ENCODE measurements at regions not wholly inside any gene's neighbourhood (a gene's known extent, or its start where the extent isn't known, plus 50 kb on each side); places are given as distances from the start of the nearest gene placed in this dataset.

DNA sequence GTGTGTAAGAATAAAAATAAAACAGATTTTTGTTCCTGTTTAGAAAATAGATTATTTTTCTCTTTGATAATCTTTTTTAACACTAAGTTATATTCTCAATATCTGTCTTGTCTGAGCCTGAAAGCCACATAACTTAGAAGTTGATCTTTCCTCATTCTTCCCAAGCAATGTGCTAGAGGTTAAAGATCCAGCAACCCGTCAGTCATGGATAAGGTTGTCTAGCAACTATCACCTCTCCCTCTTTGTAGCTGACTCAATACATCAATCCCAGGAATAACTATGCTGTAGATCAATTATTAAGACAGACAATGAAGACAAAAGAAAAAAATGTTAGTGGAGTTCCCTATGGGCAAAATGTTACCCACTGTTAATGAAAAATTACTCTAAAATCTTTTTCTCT lies 813.1 kb upstream of the CCDC179 start:
- TF ChIP-seq, protein P1, sequence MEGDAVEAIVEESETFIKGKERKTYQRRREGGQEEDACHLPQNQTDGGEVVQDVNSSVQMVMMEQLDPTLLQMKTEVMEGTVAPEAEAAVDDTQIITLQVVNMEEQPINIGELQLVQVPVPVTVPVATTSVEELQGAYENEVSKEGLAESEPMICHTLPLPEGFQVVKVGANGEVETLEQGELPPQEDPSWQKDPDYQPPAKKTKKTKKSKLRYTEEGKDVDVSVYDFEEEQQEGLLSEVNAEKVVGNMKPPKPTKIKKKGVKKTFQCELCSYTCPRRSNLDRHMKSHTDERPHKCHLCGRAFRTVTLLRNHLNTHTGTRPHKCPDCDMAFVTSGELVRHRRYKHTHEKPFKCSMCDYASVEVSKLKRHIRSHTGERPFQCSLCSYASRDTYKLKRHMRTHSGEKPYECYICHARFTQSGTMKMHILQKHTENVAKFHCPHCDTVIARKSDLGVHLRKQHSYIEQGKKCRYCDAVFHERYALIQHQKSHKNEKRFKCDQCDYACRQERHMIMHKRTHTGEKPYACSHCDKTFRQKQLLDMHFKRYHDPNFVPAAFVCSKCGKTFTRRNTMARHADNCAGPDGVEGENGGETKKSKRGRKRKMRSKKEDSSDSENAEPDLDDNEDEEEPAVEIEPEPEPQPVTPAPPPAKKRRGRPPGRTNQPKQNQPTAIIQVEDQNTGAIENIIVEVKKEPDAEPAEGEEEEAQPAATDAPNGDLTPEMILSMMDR (IDR thresholded peaks at IDR 0.05; ENCODE audit: low read length, missing control alignments), result no peak
- H3K4me3 ChIP-seq (replicated peaks; ENCODE audit: low read depth, low read length), result no peak overlapping the region
- no peak for DNase-seq (ENCODE audit: low read depth)

DNA sequence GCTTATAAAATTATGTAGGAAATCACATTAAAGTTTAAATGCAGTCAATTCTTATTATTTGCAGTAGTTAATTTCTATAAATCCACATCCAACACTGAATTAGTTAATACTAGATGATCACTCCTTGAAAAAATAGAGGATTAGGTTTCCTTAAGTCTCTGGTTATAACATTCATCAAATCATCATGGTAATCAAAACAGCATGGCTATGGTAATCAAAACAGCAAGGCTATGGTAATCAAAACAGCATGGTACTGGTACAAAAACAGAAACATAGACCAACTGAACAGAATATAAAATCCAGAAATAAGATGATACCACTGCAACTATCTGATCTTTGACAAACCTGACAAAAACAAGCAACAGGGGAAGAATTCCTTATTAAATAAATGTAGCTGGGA lies 814.6 kb upstream of the CCDC179 start:
- no peak overlapping the region for H3K4me3 ChIP-seq (replicated peaks; ENCODE audit: low read depth, low read length)
- TF ChIP-seq, protein P1 (IDR thresholded peaks at IDR 0.05; ENCODE audit: low read length, missing control alignments), result no peak
- DNase-seq (ENCODE audit: low read depth), result no peak

DNA sequence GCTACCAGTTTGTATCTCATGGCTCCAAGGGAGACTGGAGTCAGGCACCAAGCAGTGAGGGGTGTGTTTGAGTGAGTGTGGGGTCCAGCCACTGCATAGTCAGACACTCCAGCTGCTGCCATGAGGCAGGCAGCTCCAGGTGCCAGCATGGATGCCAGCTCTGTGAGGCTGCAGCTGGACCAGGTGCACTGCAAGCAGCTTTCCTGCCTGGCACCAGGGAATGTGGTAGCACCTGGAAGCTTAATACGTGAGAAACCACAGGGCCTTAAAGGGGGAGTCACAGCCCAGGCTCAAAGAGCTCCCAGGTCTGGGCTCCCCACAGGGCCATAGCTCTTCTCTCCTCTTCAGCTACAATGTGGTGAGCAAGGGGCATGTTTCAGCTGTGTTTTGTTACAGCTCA lies 817.8 kb upstream of the LUZP2 start:
- TF ChIP-seq, protein P1 (IDR thresholded peaks at IDR 0.05; ENCODE audit: low read length, missing control alignments), result no peak
- no peak for DNase-seq (ENCODE audit: low read depth)
- H3K4me3 ChIP-seq (replicated peaks; ENCODE audit: low read depth, low read length), result no peak overlapping the region

DNA sequence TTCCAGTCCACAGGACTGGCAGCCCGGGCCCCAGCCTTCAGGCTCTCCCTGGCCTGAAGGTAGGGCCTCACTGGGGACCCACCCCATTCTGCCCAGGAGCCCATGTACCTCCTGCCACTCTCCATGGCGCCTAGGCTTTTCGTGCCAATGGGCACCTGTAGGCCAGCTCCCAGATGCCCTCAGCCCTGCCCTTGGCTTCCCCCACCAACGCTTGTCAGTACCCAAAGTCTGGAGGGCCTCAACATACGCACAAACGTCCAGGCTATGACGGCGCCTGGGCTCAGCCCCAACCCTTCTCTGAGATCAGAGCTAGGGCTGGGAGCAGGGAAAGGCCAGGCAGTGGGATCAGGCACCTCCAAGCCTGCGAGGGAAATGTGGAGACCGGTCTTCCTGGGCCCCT lies 816.9 kb upstream of the LUZP2 start:
- DNase-seq (ENCODE audit: low read depth), result no peak
- TF ChIP-seq, protein P1 (IDR thresholded peaks at IDR 0.05; ENCODE audit: low read length, missing control alignments), result no peak
- no peak overlapping the region for H3K4me3 ChIP-seq (replicated peaks; ENCODE audit: low read depth, low read length)

DNA sequence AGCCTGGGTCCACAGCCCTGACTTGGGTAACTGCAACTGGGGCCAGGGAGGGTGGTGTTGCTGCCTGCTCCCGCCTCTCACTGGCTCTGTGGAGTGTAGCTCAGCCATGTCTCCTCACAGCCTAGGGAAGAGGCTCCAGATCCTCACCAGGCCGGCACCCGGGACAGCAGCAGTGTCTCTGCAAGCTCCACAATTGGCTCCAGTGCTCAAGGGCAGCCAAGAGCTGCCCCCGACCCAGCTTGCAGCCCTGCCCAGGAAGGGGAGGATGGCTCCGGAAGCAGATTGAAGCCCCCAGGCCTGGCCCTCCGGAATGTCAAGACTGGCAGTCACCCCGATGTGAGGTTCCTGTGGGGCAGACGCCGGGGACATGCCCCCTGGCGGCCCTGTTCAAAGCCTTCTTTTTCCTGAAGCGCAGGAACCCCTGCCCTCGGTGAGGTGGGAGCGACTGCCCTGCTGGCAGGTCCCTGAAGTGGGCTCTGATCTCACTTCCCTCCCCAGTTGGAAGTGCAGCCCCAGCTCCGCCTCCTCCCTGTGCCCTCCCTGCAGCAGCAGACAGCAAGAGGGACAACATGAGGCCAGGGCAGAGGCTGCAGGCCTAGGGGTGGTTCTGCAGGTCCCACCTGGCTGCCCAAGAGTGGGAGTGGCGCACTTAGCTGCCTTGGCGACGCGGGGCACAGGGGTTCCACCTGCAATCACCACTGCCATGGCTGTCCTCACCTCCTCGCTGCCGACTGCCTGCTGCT lies 816.2 kb upstream of the LUZP2 start:
- no peak overlapping the region for H3K4me3 ChIP-seq (replicated peaks; ENCODE audit: low read depth, low read length)
- DNase-seq (ENCODE audit: low read depth), result no peak
- TF ChIP-seq, protein P1 (IDR thresholded peaks at IDR 0.05; ENCODE audit: low read length, missing control alignments), result no peak

DNA sequence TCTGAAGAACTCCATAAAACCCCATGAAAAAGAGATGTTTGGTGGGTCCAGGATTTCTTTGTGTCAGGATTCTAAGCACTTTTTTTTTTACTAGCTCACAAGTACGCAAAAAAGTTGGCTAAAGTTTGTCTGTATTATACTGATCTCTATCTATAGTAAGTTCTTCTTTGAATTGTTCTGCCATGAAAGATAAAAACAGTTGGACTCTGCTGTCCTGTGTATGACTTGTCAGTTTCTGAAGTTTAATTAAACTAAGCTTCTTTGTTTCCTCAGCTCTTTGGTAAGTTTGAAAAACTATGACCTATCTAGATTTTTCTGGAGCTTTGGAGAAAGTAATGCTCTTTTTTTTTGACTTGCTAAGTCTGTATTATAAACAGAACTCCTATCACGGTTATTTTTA lies 812.2 kb upstream of the LUZP2 start:
- no peak for DNase-seq (ENCODE audit: low read depth)
- TF ChIP-seq, protein P1 (IDR thresholded peaks at IDR 0.05; ENCODE audit: low read length, missing control alignments), result no peak
- no peak overlapping the region for H3K4me3 ChIP-seq (replicated peaks; ENCODE audit: low read depth, low read length)

DNA sequence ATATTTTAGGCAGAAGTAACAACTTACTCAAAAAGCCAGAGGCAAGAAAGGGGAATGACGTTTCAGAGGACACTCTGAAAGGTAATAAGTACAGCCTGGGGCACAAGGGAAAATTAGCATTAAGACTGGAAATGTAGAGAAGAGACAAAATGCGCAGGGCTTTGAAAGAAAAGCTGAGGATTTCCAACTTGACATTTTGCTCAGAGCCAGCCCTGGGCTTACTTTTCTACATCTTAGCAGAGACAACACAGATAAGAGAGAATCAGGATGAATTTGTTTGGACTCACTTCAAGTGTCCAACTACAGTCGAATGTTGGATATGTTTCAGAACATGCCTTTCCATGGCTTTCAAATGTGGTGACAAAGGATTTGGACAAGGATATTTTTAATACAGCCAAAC lies 808.9 kb upstream of the LUZP2 start:
- DNase-seq (ENCODE audit: low read depth), result no peak
- TF ChIP-seq, protein P1 (IDR thresholded peaks at IDR 0.05; ENCODE audit: low read length, missing control alignments), result no peak
- no peak overlapping the region for H3K4me3 ChIP-seq (replicated peaks; ENCODE audit: low read depth, low read length)

All from fibroblast of pulmonary artery (primary cell).